ENCODE measurements at regions not wholly inside any gene's neighbourhood (a gene's known extent, or its start where the extent isn't known, plus 50 kb on each side); places are given as distances from the start of the nearest gene placed in this dataset.
"Not testable (repeated sequence)": the region's sequence is repeated elsewhere in the genome, so short reads cannot be mapped to it uniquely, and the experiment has no call there.

DNA sequence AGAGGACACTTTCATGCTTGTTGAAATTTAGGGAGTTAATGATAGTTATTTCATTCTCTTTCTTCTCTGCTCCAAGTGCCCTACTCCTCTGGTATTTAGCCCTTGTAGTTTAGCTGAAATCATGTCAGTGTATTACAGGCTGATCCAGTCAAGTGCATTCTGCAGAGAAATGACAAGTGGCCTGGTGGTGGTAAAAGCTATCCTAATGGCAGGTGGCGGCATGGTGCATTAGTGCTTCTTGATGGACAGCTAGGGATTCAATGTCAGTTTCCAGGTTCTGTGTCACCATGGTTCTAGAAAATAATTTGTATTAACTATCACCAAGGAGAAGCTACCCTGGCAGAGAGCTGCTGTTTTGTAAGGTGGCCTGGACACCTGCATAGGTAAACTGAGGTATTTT, 90.0 kb upstream of the BNIP2 start:
- DNase-seq, result no peak

DNA sequence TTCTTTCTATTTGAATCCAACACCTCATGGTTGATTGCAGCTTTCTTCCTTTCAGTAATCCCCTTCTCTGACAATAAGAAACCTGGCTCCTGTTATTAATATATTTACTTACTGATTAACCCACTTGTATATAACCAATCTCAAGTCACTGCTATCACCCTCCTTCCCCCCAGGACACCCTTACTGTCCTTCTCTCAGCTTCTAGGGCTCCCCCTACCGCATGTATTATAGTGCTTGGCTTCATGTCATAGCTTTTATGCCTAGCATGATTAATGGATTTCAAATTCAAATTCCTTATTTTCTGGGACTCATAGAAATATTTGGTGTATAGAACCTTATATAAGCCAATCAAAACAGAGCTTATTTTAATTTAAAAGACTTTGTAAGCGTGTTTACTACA, 75.7 kb upstream of the BNIP2 start:
- no peak for DNase-seq

DNA sequence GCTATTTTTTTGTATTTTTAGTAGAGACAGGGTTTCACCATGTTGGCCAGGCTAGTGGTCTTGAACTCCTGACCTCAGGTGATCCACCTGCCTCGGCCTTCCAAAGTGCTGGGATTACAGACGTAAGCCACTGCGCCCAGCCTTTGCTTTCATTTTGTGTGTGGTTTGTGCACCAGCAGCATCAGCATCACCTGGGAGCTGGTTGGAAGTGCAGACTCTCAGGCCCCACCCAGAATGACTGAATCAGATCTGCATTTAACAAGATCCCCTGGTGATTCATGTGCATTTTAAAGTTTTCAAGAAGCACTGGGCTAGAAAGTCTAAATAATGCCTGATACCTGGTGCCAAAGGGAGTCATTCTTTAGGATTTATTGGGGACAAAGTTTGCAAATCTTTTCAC, 73.4 kb upstream of the BNIP2 start:
- no peak for DNase-seq

DNA sequence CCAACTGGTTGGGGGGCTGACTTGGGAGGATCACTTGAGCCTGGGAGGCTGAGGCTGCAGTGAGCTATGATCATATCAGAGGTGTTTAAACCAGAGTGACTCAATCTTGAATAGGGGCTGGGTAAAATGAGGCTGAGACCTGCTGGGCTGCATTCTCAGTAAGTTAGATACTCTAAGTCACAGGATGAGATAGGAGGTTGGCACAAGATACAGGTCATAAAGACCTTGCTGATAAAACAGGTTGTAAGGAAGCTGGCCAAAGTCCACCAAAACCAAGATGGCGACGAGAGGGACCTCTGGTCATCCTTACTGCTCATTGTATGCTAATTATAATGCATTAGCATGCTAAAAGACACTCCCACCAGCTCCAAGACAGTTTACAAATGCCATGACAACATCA, 71.1 kb upstream of the BNIP2 start:
- not testable (repeated sequence) for DNase-seq

DNA sequence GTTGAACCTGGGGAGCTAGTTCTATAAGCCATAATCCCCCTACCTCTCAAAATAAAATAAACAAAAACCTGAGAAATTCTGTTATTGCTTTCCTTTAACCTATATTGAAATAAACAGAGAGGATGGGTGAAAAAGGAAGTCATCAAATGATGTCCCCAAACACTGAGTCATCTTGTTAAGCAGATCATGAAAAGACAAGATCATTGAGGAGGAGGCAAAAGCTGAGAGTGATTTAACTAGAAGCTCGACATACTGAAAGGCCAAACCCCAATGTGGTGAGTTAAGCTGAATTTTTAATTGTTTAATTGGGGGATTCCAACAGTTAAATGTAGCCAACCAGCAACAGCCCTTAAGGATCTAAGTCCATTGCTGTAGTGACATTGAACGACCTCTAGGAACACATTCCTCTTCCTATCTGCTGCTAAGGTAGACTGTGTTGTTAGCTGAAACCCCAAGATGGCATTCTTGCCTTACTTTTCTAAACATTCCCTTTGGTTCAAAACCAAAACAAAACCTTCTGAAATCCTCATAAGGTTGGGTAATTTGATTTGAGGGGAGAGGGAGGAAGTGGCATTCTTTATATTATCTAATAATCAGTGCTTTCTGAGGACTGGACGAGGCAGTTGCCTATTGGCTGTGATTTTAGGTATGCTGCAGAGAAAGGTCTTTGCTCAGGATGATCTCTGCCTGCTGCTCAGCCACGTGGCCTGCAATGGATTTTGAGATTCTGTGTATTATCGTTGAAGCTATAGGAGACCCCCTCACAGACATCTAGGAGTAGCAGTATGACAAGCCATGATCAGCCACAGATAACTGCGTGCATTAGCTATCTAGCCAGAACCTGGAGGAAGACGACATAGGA, 62.7 kb upstream of the BNIP2 start:
- DNase-seq, result no peak

DNA sequence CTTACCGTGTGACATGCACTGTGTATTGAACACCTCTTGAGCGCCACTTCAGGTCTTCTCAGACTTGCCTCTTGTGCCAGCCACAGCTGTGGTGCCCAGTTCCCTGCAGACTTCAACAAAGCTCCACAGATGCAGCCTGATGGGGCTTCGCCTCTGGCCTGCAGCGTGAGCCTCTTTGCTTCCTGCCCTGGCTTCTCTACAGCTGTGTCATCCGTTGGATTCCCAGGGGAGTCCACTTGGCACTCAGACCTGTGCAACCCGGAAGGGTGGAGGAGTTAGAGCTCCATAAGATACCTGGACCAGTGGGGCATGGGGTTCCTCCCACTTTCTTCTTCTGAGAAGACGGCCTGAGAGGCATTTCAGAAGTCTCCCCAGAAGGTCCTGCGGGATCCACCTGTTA, 57.7 kb upstream of the BNIP2 start:
- no peak for DNase-seq

DNA sequence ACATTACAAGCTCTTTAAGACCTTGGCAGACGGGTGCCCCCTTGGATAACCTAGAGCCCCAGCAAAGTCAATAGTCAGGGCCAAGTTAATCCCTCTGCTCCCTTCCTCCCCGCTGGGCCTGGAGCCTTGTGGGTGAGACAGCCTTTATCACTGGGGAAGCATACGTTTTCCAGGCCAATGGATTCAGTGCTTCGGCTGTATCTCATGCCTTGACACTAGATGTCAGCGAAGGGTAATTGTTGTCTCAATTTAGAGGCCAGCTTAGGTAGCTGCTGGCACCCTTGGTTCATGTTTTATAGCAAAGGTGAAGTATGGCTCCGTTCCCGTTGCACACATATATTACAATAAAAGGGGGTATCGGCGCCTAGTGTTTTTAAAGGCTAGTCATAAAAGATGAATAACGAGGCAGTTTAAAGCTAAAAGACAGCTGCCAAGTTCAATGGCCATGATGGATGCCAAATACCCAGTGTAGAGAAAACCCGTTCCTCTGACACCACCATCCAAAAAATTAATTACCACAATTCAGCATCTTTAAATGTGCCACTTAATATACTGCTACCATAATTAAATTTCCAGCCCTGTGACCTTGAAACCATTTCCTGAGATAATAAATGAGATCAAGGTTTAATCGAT, 52.3 kb upstream of the BNIP2 start:
- no peak for DNase-seq

DNA sequence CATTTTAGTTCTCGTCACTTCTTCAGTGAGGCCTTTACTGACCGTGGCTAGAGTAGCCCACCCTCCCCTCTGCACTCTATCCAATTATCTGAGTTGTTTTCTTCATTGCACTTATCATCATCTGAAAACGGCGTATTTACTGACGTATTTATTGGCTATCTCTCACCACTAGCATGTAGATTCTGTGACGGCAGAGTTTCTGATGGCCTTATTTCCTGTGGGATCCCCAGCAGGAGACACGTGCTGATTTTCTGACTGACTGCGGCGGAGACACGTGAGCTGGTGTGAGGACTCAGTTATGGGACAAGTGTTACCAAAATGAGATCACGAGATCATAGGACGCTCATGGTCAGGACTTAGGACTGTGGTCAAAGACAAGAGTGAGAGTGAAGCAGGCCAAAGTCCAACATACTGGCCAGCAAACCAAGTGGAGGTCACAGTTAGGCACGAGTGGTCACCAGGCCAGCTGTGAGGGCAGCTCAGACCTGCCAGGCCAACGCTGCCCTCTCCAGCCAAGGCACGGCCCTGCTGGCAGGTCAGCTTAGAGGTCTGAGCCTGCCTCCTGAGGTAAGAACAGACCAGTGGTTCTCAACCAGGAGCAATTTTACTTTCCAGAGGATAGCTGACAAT, 50.6 kb upstream of the BNIP2 start:
- DNase-seq, result no peak

Measured in stimulated activated CD4-positive, alpha-beta T cell treated with anti-CD3 and anti-CD28 coated beads, Interleukin-12 subunit alpha, Interleukin-12 subunit beta, amount 100 ng/mL, for 4 hours (primary cell).